ENCODE measurements at regions not wholly inside any gene's neighbourhood (a gene's known extent, or its start where the extent isn't known, plus 50 kb on each side); places are given as distances from the start of the nearest gene placed in this dataset.

DNA sequence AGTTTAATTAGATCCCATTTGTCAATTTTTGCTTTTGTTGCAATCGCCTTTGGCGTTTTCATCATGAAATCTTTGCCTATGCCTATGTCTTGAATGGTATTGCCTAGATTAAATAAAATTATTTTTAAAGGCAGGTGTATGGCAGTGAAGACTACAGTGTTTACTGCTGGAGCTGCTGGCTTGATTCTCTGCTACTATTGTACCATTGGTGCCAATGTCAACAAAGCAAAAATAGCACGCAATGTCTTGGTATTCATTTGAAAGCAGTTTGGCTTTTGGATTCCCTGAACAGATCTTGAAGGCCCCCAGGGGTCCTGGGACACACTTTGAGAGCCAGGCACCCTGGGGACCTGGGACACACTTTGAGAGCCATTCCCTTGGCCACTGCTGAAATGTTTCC is 125.4 kb upstream of the ACKR3 start:
- Mint-ChIP-seq H3K27ac (no peak overlapping the region), H3K4me1 (no peaks in the 10 kb centered on the region), H3K36me3 (no peaks in the 10 kb centered on the region), H3K9me3 (peaks cover 0 to 4% (median 0%) of the 10 kb centered on the region in 7 donors), H3K27me3 (peaks cover 8% of the 10 kb centered on the region), H3K4me3 (no peak overlapping the region)
- DNase-seq (no peak), ATAC-seq (ENCODE audit: low read depth in 2 of 2) (no peak)
- no peak overlapping the region for H3K4me3 ChIP-seq (ENCODE audit: low read depth, low read length)
- H3K4me1 ChIP-seq (ENCODE audit: control insufficient read depth, insufficient read depth, low read length, poor library complexity, severe bottlenecking): no peaks in the 10 kb centered on the region
- no peaks in the 10 kb centered on the region for H3K9me3 ChIP-seq (ENCODE audit: control insufficient read depth in 2 of 2, low read length in 2 of 2)
- H3K36me3 ChIP-seq (ENCODE audit: control insufficient read depth, insufficient read depth, low read length): no peaks in the 10 kb centered on the region
- H3K27ac ChIP-seq (ENCODE audit: insufficient read depth, low read length, poor library complexity, severe bottlenecking): no peak overlapping the region
- H3K27me3 ChIP-seq (ENCODE audit: control insufficient read depth, insufficient read depth, low read length): peaks cover 2% of the 10 kb centered on the region

DNA sequence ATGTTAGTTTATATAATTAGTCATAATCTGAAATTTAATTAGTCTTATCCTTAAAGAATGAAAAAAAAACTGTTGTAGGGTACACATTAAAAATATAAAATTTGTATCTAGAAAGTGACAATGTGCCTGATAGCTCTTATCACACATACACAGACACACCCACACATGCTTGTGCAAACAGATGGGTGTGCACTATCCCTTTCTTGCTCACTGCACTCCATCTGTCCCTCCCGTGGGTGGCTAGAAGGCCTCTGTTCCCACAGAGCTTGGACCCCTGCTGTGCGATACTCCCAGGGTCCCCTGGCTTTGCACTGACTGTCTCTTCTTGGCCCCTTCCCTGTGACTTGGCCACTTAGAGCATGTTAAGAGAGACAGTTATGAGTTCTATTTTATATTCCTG is 123.9 kb upstream of the ACKR3 start:
- no peak overlapping the region for H3K4me3 Mint-ChIP-seq
- no peak overlapping the region for H3K4me3 ChIP-seq (ENCODE audit: low read depth, low read length)
- DNase-seq (no peak), ATAC-seq (ENCODE audit: low read depth in 2 of 2) (no peak)
- H3K9me3 ChIP-seq (ENCODE audit: control insufficient read depth in 2 of 2, low read length in 2 of 2): no peaks in the 10 kb centered on the region
- no peaks in the 10 kb centered on the region for H3K4me1 ChIP-seq (ENCODE audit: control insufficient read depth, insufficient read depth, low read length, poor library complexity, severe bottlenecking)
- H3K36me3 Mint-ChIP-seq: no peaks in the 10 kb centered on the region
- no peak overlapping the region for H3K27ac ChIP-seq (ENCODE audit: insufficient read depth, low read length, poor library complexity, severe bottlenecking)
- H3K27me3 Mint-ChIP-seq: peaks cover under 1% of the 10 kb centered on the region
- no peaks in the 10 kb centered on the region for H3K27me3 ChIP-seq (ENCODE audit: control insufficient read depth, insufficient read depth, low read length)
- H3K36me3 ChIP-seq (ENCODE audit: control insufficient read depth, insufficient read depth, low read length): no peaks in the 10 kb centered on the region
- H3K4me1 Mint-ChIP-seq: no peaks in the 10 kb centered on the region
- H3K27ac Mint-ChIP-seq: no peak overlapping the region
- H3K9me3 Mint-ChIP-seq: peaks cover 0 to 6% (median 0%) of the 10 kb centered on the region in 7 donors

DNA sequence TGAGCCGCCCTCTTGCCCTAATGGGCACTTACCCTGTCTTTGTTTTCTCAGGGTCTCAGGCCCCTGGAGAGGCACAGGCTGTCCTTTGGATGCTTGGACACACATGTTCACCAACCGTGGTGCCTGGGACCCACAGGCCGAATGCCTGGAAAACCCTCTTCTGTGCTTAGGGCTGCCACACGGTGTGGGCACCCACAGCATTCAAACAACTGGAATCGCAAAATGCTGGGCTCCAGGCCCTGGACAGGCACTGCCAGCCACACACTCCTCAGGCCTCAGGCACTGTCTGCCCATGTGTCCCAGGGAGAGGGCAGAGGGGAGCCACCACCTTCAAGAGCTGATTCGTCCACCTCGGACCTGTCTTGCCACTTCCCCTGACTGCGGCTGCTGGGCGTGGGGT is 123.1 kb upstream of the ACKR3 start:
- Mint-ChIP-seq H3K4me1 (no peaks in the 10 kb centered on the region), H3K9me3 (peaks cover 0 to 7% (median 0%) of the 10 kb centered on the region in 7 donors), H3K36me3 (no peaks in the 10 kb centered on the region), H3K27ac (no peak overlapping the region), H3K4me3 (no peak overlapping the region), H3K27me3 (peaks cover 4% of the 10 kb centered on the region)
- no peak overlapping the region for H3K4me3 ChIP-seq (ENCODE audit: low read depth, low read length)
- no peaks in the 10 kb centered on the region for H3K4me1 ChIP-seq (ENCODE audit: control insufficient read depth, insufficient read depth, low read length, poor library complexity, severe bottlenecking)
- H3K27ac ChIP-seq (ENCODE audit: insufficient read depth, low read length, poor library complexity, severe bottlenecking): no peak overlapping the region
- DNase-seq (no peak), ATAC-seq (ENCODE audit: low read depth in 2 of 2) (no peak)
- no peaks in the 10 kb centered on the region for H3K27me3 ChIP-seq (ENCODE audit: control insufficient read depth, insufficient read depth, low read length)
- H3K36me3 ChIP-seq (ENCODE audit: control insufficient read depth, insufficient read depth, low read length): no peaks in the 10 kb centered on the region
- H3K9me3 ChIP-seq (ENCODE audit: control insufficient read depth in 2 of 2, low read length in 2 of 2): no peaks in the 10 kb centered on the region

DNA sequence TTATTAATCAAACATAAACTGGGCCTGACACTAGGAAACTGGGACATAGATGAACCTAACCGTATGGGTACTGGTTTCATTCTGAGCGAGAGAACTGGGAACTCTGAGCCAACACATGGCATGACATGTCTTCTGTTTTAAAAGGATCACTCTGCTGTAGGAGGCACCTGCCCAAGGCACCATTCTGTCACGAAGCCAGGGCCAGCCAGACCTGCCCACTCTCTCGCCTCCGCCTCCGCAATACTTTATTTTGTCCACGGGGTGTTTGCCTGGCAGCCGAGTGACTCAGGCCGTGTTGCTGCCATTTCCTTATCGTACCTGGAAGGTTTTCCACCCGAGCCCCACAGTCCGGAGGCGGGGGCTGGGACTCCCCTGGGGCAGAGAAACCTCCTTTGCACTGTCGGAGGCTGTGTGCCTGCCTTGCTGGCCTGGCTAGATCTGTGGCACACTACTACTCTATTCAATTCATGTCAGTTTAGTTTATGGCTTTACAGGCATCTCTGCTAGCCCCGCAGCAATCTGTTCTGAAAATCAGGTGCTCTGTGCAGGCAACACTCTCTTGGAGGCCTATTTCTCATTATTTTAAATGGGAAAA is 120.4 kb upstream of the ACKR3 start:
- H3K9me3 Mint-ChIP-seq: peaks cover 0 to 7% (median 0%) of the 10 kb centered on the region in 7 donors
- ATAC-seq (ENCODE audit: low read depth in 2 of 2) (no peak), DNase-seq (no peak)
- H3K4me1 Mint-ChIP-seq: no peaks in the 10 kb centered on the region
- no peaks in the 10 kb centered on the region for H3K36me3 Mint-ChIP-seq
- H3K27me3 ChIP-seq (ENCODE audit: control insufficient read depth, insufficient read depth, low read length): no peaks in the 10 kb centered on the region
- no peaks in the 10 kb centered on the region for H3K9me3 ChIP-seq (ENCODE audit: control insufficient read depth in 2 of 2, low read length in 2 of 2)
- peaks cover 7% of the 10 kb centered on the region for H3K27me3 Mint-ChIP-seq
- H3K36me3 ChIP-seq (ENCODE audit: control insufficient read depth, insufficient read depth, low read length): no peaks in the 10 kb centered on the region
- no peak overlapping the region for H3K4me3 ChIP-seq (ENCODE audit: low read depth, low read length)
- H3K4me1 ChIP-seq (ENCODE audit: control insufficient read depth, insufficient read depth, low read length, poor library complexity, severe bottlenecking): no peaks in the 10 kb centered on the region
- H3K27ac ChIP-seq (ENCODE audit: insufficient read depth, low read length, poor library complexity, severe bottlenecking): no peak overlapping the region
- H3K4me3 Mint-ChIP-seq: peak overlapping the region in 1 of 4 donors; percentile 31
- H3K27ac Mint-ChIP-seq: peak overlapping the region in 1 of 3 donors; percentile 32

DNA sequence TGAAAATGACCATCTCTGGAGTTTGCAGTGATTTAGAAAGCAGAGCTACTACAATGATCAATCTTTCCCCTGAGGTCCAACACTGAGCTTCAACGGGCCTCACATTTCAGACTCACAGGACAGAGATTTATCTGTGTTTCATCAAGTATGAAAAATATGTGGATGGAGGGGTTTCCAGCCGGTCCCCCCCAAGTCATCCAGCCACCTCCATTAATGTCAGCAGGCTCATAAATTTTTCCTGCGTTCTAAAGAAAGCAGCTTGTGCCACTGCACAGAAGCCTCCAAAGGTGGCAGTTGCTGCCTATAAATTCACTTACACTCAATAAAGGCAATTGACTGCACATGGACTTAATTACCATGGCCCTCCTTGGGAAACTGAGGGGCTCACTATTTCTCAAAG is 117.4 kb upstream of the ACKR3 start:
- no peak for DNase-seq
- no peaks in the 10 kb centered on the region for H3K4me1 ChIP-seq (ENCODE audit: control insufficient read depth, insufficient read depth, low read length, poor library complexity, severe bottlenecking)
- H3K27me3 Mint-ChIP-seq: peaks cover 10% of the 10 kb centered on the region

DNA sequence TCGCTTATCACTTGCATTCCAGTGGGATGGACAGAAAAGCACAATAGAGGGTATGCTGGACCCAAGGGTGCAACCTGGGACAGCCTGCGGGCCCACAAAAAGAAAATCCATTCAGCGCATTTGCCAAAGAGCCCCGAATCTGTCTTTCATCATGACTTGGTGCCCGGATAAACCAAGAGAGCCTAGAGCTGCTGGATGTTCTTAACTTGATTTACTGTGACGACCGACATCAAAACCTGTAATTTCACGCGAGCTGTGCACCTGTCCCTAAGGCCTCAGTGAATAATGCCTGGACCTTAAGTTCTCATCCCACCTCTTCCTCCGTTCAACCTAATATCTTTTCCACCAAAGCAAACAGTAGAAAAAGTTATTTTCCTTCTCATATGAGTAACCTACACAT is 115.5 kb upstream of the ACKR3 start:
- peaks cover 10% of the 10 kb centered on the region for H3K27me3 Mint-ChIP-seq
- no peak overlapping the region for H3K27ac ChIP-seq (ENCODE audit: insufficient read depth, low read length, poor library complexity, severe bottlenecking)
- no peak overlapping the region for H3K27ac Mint-ChIP-seq
- H3K4me1 ChIP-seq (ENCODE audit: control insufficient read depth, insufficient read depth, low read length, poor library complexity, severe bottlenecking): no peaks in the 10 kb centered on the region
- H3K4me1 Mint-ChIP-seq: no peaks in the 10 kb centered on the region
- no peaks in the 10 kb centered on the region for H3K36me3 Mint-ChIP-seq
- no peaks in the 10 kb centered on the region for H3K27me3 ChIP-seq (ENCODE audit: control insufficient read depth, insufficient read depth, low read length)
- H3K9me3 Mint-ChIP-seq: peaks cover 0 to 7% (median 2%) of the 10 kb centered on the region in 7 donors
- ATAC-seq (ENCODE audit: low read depth in 2 of 2) (no peak), DNase-seq (no peak)
- H3K4me3 Mint-ChIP-seq: no peak overlapping the region
- H3K9me3 ChIP-seq (ENCODE audit: control insufficient read depth in 2 of 2, low read length in 2 of 2): peaks cover 0 to 3% of the 10 kb centered on the region in 2 experiments
- no peak overlapping the region for H3K4me3 ChIP-seq (ENCODE audit: low read depth, low read length)
- no peaks in the 10 kb centered on the region for H3K36me3 ChIP-seq (ENCODE audit: control insufficient read depth, insufficient read depth, low read length)

More for the DNA sequence above, 117.4 kb upstream of the ACKR3 start:
- H3K27ac ChIP-seq (ENCODE audit: insufficient read depth, low read length, poor library complexity, severe bottlenecking): no peak overlapping the region
- H3K4me1 Mint-ChIP-seq: no peaks in the 10 kb centered on the region
- no peaks in the 10 kb centered on the region for H3K27me3 ChIP-seq (ENCODE audit: control insufficient read depth, insufficient read depth, low read length)
- H3K9me3 ChIP-seq (ENCODE audit: control insufficient read depth in 2 of 2, low read length in 2 of 2): no peaks in the 10 kb centered on the region
- no peak overlapping the region for H3K4me3 ChIP-seq (ENCODE audit: low read depth, low read length)
- no peak overlapping the region for H3K4me3 Mint-ChIP-seq
- no peak for ATAC-seq (ENCODE audit: low read depth in 2 of 2)
- H3K9me3 Mint-ChIP-seq: peaks cover 0 to 3% (median 0%) of the 10 kb centered on the region in 7 donors
- H3K27ac Mint-ChIP-seq: no peak overlapping the region
- no peaks in the 10 kb centered on the region for H3K36me3 Mint-ChIP-seq
- no peaks in the 10 kb centered on the region for H3K36me3 ChIP-seq (ENCODE audit: control insufficient read depth, insufficient read depth, low read length)

DNA sequence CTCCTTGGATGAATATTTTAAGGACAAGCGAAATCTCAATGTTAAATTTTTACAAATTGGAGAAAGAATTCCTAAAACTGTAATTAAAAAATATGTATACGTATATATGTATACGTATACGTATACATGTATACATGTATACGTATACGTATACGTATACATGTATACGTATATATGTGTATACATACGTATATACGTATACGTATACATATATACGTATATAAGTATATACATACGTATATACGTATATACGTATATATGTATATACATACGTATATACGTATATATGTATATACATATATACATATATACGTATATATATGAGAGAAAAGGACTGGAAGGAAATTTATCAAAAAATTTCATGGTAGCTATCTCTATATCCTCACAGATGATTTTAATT is 110.2 kb upstream of the ACKR3 start:
- H3K9me3 ChIP-seq (ENCODE audit: control insufficient read depth in 2 of 2, low read length in 2 of 2): peaks cover 0 to 3% of the 10 kb centered on the region in 2 experiments
- Mint-ChIP-seq H3K4me3 (no peak overlapping the region), H3K27ac (no peak overlapping the region), H3K27me3 (peaks cover 6% of the 10 kb centered on the region), H3K36me3 (no peaks in the 10 kb centered on the region), H3K4me1 (no peaks in the 10 kb centered on the region), H3K9me3 (peaks cover 0 to 7% (median 2%) of the 10 kb centered on the region in 7 donors)
- DNase-seq (no peak), ATAC-seq (ENCODE audit: low read depth in 2 of 2) (no peak)
- H3K27me3 ChIP-seq (ENCODE audit: control insufficient read depth, insufficient read depth, low read length): no peaks in the 10 kb centered on the region
- H3K27ac ChIP-seq (ENCODE audit: insufficient read depth, low read length, poor library complexity, severe bottlenecking): no peak overlapping the region
- no peaks in the 10 kb centered on the region for H3K36me3 ChIP-seq (ENCODE audit: control insufficient read depth, insufficient read depth, low read length)
- H3K4me1 ChIP-seq (ENCODE audit: control insufficient read depth, insufficient read depth, low read length, poor library complexity, severe bottlenecking): no peaks in the 10 kb centered on the region
- no peak overlapping the region for H3K4me3 ChIP-seq (ENCODE audit: low read depth, low read length)

DNA sequence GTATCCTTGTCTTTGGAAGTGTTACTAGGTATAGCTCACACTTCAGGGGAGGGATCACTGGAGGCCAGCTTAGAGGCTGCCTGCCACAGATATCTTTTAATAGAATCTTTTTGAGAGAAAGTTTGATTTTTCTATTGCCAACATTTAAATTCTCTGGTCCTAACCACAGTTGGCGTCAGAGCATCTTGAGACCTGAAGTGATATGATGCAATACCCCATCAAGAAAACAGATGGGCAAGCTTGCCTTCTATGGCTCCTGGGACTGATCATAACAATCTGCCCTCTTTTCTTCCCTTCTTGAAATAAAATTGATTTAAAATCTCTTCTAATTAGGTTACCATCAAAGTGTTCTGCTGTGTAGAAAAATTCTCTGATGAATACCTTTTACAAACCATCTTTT is 105.5 kb upstream of the ACKR3 start:
- Histone ChIP-seq H3K27ac (ENCODE audit: insufficient read depth, low read length, poor library complexity, severe bottlenecking) (no peak overlapping the region), H3K4me1 (ENCODE audit: control insufficient read depth, insufficient read depth, low read length, poor library complexity, severe bottlenecking) (no peaks in the 10 kb centered on the region), H3K27me3 (ENCODE audit: control insufficient read depth, insufficient read depth, low read length) (no peaks in the 10 kb centered on the region), H3K36me3 (ENCODE audit: control insufficient read depth, insufficient read depth, low read length) (no peaks in the 10 kb centered on the region), H3K9me3 (ENCODE audit: control insufficient read depth in 2 of 2, low read length in 2 of 2) (peaks cover 6 to 9% of the 10 kb centered on the region in 2 experiments), H3K4me3 (ENCODE audit: low read depth, low read length) (no peak overlapping the region)
- Mint-ChIP-seq H3K27me3 (peaks cover 4% of the 10 kb centered on the region), H3K4me1 (no peaks in the 10 kb centered on the region), H3K36me3 (no peaks in the 10 kb centered on the region), H3K9me3 (peaks cover 2 to 19% (median 6%) of the 10 kb centered on the region in 7 donors), H3K4me3 (no peak overlapping the region), H3K27ac (no peak overlapping the region)
- no peak for ATAC-seq (ENCODE audit: low read depth in 2 of 2)
- DNase-seq: no peak
